SK-N-MC (cell line): ENCODE measurements at regions not wholly inside any gene's neighbourhood (a gene's known extent, or its start where the extent isn't known, plus 50 kb on each side); places are given as distances from the start of the nearest gene placed in this dataset.

Experiments
- EZH2 ChIP-seq: fragments of 200-600 bp; sonication (generic); IDR thresholded peaks from one replicate; pipeline ENCODE4 v1.6.1; 2017; ENCODE audit warnings: antibody characterized with exemption
- POLR2AphosphoS5 ChIP-seq: IDR thresholded peaks from 2 replicates; pipeline ENCODE4 v1.6.1; 2012; ENCODE audit warnings: mild to moderate bottlenecking, low read depth, low read length, borderline replicate concordance

GRCh38 chr13:52926971-52927370 is 78.5 kb upstream of the PCDH8 start:
- TF ChIP-seq EZH2 (no peak), POLR2AphosphoS5 (no peak)
